ENCODE measurements at regions not wholly inside any gene's neighbourhood (a gene's known extent, or its start where the extent isn't known, plus 50 kb on each side); places are given as distances from the start of the nearest gene placed in this dataset.

GRCh38 chr3:90145094-90145860 lies 1037.9 kb downstream of the EPHA3 start:
- no peak for TF ChIP-seq SUZ12 (IDR thresholded peaks at IDR 0.05; ENCODE audit: extremely low read depth, insufficient read depth, insufficient read length)
- no peak for TF ChIP-seq ZNF274 (IDR thresholded peaks at IDR 0.05; ENCODE audit: low read depth, low read length)
- TF ChIP-seq YY1 (IDR thresholded peaks at IDR 0.05; ENCODE audit: insufficient read depth, insufficient read length) = no peak
